NOMO-1 treated with dmso at 0.1 percent for 144 hours (cell line): ENCODE measurements at regions not wholly inside any gene's neighbourhood (a gene's known extent, or its start where the extent isn't known, plus 50 kb on each side); places are given as distances from the start of the nearest gene placed in this dataset.

Source experiments
- DNase-seq: peaks from one replicate; lab custom pipeline; 2025; ENCODE audit not compliant: unreplicated experiment; lab: John Stamatoyannopoulos, UW

DNA sequence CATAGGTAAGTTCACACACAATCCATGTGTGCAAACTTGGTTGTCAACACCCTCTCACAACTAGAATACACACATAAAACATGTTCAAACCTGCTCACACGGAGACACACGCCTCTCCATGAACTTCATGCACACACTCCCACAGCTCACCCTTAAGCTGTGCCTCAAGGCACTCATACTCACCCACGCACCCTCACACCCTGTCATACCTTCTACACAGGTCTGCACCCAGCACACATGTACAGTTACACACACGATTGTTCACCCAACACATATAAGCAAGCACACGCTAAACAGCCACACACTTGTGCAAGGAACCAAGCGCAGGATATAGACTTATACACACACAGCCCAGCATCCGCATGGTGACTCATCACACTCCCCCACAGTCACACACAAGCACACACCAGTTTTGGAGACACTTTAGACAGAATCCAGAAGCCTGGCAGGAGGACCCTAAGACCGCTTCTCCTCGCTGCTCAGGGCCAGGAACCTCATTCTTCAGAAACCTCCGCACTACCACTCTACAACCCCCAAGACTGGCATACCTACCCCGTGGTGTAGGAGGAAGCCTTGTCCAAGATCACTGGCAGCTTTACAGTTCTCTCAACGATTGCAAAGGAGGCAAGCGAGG is 58.7 kb upstream of the ZC3H12A start:
- no peak for DNase-seq

DNA sequence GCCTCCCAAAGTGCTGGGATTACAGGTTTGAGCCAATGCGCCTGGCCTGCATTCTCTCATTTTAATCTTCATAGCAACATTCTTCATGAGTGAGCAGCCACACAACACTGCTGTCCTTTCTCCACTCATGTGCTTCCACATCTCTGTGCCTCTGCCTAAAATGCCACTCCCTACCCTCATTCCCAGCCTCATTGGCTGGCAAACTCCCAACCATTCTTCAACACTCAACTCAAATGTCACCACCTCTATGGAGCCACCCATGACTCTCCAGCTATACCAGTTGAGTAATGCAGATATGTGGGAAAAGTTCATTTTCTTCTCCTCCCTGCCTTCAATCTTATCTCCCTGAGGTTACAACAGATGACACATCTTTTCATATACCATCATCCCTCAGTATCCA is 53.9 kb upstream of the ZC3H12A start:
- no peak for DNase-seq

DNA sequence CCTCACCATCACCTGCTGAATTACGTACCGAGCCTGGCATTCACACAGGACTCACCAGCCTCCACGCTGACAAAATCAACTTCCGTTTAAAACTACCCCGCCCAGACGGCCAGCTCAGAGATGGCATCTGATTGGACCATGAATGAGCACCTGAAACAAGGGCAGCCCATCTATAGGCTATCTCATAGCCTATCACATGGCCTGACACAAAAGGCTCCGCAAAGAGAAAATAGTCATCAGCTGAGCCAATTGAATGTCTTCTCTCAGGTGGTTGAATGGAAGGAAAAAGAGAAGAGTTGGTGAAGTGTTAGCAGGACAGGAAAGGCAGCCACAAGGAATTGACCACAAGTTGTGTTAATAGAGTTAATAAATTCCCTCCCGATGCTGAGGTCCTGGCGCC is 50.6 kb upstream of the ZC3H12A start:
- peak; percentile 54 for DNase-seq

DNA sequence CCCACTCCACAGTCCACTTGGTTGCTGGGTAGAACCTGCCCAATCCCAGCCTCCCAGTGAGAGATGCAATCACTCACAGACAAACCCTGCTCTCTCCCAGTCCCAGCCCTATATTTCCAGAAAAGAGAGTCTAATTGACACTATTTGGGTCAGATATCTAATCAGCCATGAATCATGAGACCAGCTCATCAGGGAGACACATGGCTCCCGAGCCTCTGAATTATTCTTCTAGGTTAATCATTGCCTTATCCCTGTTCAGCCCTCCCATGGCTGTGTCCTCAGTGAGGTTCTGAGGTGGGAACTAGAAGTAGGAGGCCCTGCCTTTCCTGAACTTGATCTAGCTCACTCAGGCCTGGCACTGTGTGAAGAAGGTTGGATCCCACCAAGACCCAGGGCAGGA is 49.9 kb upstream of the ZC3H12A start:
- DNase-seq = no peak
